K562 (cell line): ENCODE measurements at regions not wholly inside any gene's neighbourhood (a gene's known extent, or its start where the extent isn't known, plus 50 kb on each side); places are given as distances from the start of the nearest gene placed in this dataset.

ENCODE experiments used
- CBX1 ChIP-seq: sonication (generic); IDR thresholded peaks from 2 replicates; pipeline ENCODE4 v1.6.1; 2016; ENCODE audit warnings: antibody characterized with exemption, low read depth, mild to moderate bottlenecking
- CXXC5 ChIP-seq: fragments of 250-450 bp; sonication (Bioruptor Pico); IDR thresholded peaks from 2 replicates; pipeline ENCODE4 v1.8.0; 2022; ENCODE audit warnings: inconsistent platforms, mild to moderate bottlenecking, moderate library complexity
- HNRNPLL ChIP-seq: fragments of 200-400 bp; formaldehyde crosslinking; IDR thresholded peaks from 2 replicates; pipeline ENCODE4 v1.6.1; 2017; ENCODE audit warnings: low read length, low read depth, mild to moderate bottlenecking; ENCODE audit not compliant: poor library complexity, severe bottlenecking
- MAFF ChIP-seq: IDR thresholded peaks from 2 replicates; pipeline ENCODE4 v1.6.1; 2012; ENCODE audit warnings: low read length, improper control_type of control experiment
- MED1 ChIP-seq: sonication (generic); formaldehyde crosslinking; IDR thresholded peaks from 2 replicates; pipeline ENCODE4 v1.8.1; 2023; ENCODE audit warnings: missing genetic modification reagents, borderline replicate concordance
- SP2 ChIP-seq: IDR thresholded peaks from 2 replicates; pipeline ENCODE4 v1.6.1; 2011; ENCODE audit warnings: mild to moderate bottlenecking, low read depth, low read length, moderate library complexity; ENCODE audit not compliant: poor library complexity, severe bottlenecking; ENCODE audit errors: extremely low read depth
- TRIM28 ChIP-seq: fragments of 450-650 bp; IDR thresholded peaks from 2 replicates; pipeline ENCODE4 v1.6.1; 2017
- XRCC5 ChIP-seq: fragments of 200-400 bp; formaldehyde crosslinking; IDR thresholded peaks from 2 replicates; pipeline ENCODE4 v1.6.1; 2017; ENCODE audit warnings: low read depth, mild to moderate bottlenecking, low read length
- ZNF140 ChIP-seq: fragments of 250-450 bp; sonication (Bioruptor Pico); IDR thresholded peaks from 2 replicates; pipeline ENCODE4 v1.8.0; 2021; ENCODE audit warnings: moderate library complexity, mild to moderate bottlenecking, inconsistent platforms
- ZNF143 ChIP-seq: sonication (generic); formaldehyde crosslinking; IDR thresholded peaks from 2 replicates; pipeline ENCODE4 v1.9.0; 2022; ENCODE audit warnings: mild to moderate bottlenecking, missing genetic modification reagents
- TF ChIP-seq, protein P1 (sequence below): fragments of 450-650 bp; formaldehyde crosslinking; IDR thresholded peaks from 2 replicates; pipeline ENCODE4 v1.4.0; 2020; ENCODE audit warnings: mild to moderate bottlenecking
- TF ChIP-seq, protein P2 (sequence below): fragments of 250-450 bp; sonication (Bioruptor Pico); IDR thresholded peaks from 2 replicates; pipeline ENCODE4 v1.4.0; 2020; ENCODE audit warnings: mild to moderate bottlenecking

DNA sequence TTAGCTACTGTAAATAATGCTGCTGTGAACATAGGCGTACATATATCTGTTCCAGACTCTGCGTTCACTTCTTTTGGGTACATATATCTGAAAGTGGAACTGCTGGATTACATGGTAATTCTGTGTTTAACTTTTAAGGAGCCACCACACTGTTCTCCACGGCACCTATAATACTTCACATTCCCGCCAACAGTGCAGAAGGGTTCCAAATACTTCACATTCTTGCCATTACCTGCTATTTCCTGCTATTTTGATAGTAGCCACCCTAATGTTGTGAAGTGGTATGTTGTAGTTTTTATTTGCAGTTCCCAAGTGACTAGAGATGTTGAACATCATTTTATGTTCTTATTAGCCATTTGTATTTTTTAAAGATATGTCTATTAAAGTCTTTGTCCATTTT lies 377.4 kb upstream of the SLC10A2 start (continued):
- no peak for TF ChIP-seq SP2
- TF ChIP-seq ZNF140 (CRISPR knock-in tag) = no peak
- no peak for TF ChIP-seq ZNF143 (CRISPR knock-in tag)
- TF ChIP-seq MAFF = no peak
- TF ChIP-seq XRCC5 = no peak
- TF ChIP-seq, protein P1, sequence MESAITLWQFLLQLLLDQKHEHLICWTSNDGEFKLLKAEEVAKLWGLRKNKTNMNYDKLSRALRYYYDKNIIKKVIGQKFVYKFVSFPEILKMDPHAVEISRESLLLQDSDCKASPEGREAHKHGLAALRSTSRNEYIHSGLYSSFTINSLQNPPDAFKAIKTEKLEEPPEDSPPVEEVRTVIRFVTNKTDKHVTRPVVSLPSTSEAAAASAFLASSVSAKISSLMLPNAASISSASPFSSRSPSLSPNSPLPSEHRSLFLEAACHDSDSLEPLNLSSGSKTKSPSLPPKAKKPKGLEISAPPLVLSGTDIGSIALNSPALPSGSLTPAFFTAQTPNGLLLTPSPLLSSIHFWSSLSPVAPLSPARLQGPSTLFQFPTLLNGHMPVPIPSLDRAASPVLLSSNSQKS (CRISPR knock-in tag) = no peak
- TF ChIP-seq CBX1 = no peak
- no peak for TF ChIP-seq HNRNPLL
- TF ChIP-seq, protein P2, sequence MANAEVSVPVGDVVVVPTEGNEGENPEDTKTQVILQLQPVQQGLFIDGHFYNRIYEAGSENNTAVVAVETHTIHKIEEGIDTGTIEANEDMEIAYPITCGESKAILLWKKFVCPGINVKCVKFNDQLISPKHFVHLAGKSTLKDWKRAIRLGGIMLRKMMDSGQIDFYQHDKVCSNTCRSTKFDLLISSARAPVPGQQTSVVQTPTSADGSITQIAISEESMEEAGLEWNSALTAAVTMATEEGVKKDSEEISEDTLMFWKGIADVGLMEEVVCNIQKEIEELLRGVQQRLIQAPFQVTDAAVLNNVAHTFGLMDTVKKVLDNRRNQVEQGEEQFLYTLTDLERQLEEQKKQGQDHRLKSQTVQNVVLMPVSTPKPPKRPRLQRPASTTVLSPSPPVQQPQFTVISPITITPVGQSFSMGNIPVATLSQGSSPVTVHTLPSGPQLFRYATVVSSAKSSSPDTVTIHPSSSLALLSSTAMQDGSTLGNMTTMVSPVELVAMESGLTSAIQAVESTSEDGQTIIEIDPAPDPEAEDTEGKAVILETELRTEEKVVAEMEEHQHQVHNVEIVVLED (CRISPR knock-in tag) = no peak
- no peak for TF ChIP-seq CXXC5 (CRISPR knock-in tag)
- no peak for TF ChIP-seq MED1
- TF ChIP-seq TRIM28 = no peak
